ENCODE measurements at regions not wholly inside any gene's neighbourhood (a gene's known extent, or its start where the extent isn't known, plus 50 kb on each side); places are given as distances from the start of the nearest gene placed in this dataset.

GRCh38 chr9:89801341-89801740 lies 196.5 kb downstream of the GADD45G start:
- TF ChIP-seq POLR2A (IDR thresholded peaks at IDR 0.05) (no peak), POLR2AphosphoS5 (IDR thresholded peaks at IDR 0.05) (no peak)

Data from gastroesophageal sphincter (tissue), 2 donors.